ENCODE measurements at regions not wholly inside any gene's neighbourhood (a gene's known extent, or its start where the extent isn't known, plus 50 kb on each side); places are given as distances from the start of the nearest gene placed in this dataset.

DNA sequence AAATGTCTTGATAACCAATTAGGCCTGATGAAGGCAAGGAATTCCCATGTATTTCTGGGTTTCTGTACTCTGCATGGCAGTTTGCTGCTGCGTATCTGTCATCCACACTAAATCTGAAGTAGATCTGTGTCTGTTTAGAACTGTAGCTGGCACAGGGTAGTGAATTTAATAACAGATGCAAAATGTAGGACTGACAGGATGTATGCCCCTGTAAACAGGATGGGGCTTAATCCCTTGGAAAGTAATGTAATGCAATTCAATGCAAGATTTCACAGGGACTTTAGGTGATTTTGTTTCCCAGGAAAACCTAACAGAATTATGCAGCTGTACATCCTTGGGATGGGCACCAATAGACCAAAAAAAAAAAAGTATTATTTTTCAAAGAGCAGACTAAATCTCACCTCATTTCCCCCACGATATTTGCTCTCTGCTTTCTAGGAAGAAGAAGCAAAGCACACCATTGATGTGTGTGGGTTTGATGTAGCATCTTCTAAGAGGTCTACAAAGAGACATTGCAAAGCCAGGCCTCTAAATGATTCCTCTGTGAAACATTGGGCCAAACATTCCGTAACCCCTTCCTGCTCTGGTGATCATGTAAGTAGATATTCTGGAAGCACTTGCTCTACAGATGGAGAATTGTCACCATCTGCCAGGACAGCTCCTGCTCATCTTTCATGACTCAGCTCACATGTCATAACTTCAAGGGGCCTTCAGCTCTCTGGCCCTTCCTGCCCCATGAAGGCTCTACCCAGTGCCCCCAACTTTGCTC, 464.3 kb upstream of the RGMA start:
- DNase-seq (ENCODE audit: low read depth): no peak

GRCh38 chr15:93543093-93543492, 454.1 kb upstream of the RGMA start:
- DNase-seq (ENCODE audit: low read depth): no peak

DNA sequence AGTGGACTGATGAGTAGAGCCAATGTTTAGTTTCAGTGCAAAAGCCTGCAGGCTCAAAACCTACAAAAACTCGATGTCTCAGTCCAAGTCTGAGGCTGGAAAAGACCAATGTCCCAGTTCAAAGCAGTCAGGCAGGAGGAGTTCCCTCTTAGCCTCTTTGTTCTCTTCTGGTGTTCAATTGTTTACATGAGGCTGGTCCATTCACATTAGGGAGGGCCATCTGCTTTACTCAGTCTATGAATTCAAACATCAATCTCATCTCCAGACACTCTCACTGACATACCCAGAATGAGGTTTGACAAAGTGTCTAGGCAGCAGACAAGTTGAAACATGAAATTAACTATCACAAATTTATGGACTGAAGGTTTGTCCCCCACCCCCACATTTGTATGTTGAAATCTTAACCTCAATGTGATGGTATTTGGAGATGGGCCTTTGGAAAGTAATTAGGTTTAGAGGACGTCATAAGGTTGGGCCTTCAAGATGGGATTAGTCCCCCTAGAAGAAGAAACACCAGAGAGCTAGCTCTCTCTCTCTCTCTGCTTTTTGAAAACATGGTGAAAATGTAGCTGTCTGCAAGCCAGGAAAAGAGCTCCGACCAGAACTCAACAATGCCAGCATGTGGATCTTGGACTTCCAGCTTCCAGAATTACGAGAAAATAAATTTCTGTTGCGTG, 438.5 kb upstream of the RGMA start:
- DNase-seq (ENCODE audit: low read depth): no peak

- DNase-seq (ENCODE audit: low read depth): no peak
Observed at GRCh38 chr15:93524432-93524831, 435.4 kb upstream of the RGMA start.

GRCh38 chr15:93523481-93523880, 434.5 kb upstream of the RGMA start:
- no peak for DNase-seq (ENCODE audit: low read depth)

DNA sequence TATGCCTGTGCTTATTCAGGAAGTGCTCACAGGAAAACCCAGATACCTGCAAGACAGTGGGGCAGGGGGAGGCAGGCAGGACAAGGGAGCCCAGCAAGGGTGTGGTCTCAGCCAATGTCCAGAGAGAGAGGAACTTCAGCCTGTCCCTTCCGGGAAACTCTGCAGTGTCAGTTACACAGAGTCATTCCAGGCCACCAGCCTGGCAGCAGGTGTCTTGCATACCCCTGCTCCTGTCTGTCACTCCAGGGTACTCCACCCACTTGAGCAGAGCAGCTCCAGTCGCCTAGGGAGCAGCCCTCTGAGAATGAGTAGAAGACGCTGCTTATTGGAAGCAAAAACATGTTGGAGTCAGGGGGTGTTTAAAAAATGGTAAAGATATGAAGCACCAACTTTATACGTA, 431.2 kb upstream of the RGMA start:
- no peak for DNase-seq (ENCODE audit: low read depth)

DNA sequence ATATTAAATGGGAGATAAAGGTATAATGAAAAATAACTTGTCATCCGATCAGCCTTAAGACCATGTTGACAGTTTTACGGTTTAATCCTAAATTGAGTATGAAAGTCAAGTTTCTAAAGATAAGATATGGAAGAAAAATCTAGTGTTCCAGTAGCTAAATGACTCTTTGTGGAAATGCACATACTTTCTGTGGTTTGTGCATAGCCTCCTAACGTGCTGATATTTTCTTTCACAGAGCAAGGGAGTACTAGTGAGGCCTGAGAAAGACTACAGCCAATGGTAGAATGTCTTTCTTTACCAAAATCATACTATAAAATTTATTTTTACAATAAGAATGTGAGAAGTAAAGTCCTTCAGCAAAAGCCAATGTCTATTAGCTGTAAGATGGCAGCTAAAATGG, 430.6 kb upstream of the RGMA start:
- no peak for DNase-seq (ENCODE audit: low read depth)

- DNase-seq (ENCODE audit: low read depth): no peak
Observed at GRCh38 chr15:93517176-93517575, 428.2 kb upstream of the RGMA start.

GRCh38 chr15:93515256-93516051, 426.4 kb upstream of the RGMA start:
- no peak for DNase-seq (ENCODE audit: low read depth)

DNA sequence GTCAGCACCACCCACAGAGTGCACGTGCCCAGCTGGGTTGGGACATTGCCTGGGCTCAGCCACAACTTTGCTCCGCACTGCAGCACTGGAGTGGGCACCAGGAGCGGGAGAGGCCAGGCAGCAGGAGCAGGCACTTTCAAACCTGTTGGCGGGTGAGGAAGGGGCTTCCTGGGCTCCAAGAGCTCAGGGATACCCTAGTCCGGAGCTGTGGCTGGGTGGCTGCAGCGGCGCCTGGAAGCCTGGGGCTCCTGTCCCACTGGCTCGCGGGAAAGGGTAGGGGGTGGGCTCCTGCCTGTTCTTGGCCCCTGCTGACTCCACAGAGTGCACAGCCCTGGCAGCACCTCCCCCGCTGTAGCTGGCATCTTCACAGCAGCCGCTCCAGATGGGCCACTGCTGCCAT, 417.6 kb upstream of the RGMA start:
- DNase-seq (ENCODE audit: low read depth): no peak

DNA sequence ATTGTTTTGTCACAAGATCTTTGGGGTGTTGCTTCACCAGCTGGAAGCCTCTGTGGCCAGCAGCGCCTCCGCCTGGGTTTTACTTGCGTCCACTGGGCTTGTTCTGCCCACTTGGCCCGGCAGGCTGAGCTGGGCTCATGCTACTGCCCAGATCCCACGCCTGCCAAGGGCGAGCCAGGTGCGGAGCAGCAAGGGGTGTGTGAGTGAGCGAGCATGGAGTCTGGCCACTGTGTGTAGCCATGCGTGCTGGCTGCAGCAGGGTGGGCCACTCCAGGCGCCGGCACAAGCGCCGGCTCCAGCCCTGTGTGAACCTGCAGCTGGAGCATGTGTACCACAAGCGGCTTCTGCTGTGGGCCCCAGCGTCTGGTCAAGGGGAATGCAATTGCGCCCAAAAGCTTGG, 416.5 kb upstream of the RGMA start:
- no peak for DNase-seq (ENCODE audit: low read depth)

GRCh38 chr15:93501946-93502345, 412.9 kb upstream of the RGMA start:
- no peak for DNase-seq (ENCODE audit: low read depth)

DNA sequence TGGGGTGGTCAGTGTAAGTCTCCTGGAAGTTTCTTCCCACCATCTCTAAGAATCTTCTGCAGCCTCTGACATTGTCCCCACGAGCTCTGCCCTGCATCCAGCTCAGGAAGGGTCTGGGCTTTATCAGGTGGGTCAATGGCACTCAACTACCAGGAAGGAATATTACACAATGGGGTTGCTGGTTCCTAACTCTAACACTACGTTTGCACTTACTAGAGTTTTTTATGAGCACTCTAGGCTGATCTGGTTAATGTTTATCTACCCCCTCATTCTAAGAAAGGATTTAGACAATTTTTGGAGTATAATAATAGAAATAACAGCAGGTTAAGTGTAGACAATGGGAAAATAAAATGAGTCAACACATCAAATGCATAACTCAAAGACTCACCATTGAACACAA, 411.1 kb upstream of the RGMA start:
- no peak for DNase-seq (ENCODE audit: low read depth)

DNA sequence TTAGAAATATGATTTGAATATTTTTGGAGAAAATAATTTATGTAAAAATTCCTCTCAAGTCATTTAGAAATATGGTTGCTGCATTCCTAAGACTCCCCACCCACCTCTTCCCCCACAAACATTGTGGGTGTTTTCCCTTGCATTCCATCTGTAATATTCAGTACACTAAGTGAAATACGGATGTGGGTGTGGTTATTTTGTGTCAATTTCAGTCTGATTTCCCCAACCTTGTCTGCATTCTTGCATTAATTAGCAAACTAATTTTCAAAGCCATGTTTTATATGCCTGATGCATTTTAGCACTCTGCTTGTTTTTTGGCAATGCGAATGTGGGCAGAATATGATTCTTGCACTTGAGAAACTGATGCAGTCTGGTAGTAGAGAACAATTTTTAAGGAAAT, 408.3 kb upstream of the RGMA start:
- DNase-seq (ENCODE audit: low read depth): no peak

GRCh38 chr15:93496888-93497287, 407.9 kb upstream of the RGMA start:
- no peak for DNase-seq (ENCODE audit: low read depth)

DNA sequence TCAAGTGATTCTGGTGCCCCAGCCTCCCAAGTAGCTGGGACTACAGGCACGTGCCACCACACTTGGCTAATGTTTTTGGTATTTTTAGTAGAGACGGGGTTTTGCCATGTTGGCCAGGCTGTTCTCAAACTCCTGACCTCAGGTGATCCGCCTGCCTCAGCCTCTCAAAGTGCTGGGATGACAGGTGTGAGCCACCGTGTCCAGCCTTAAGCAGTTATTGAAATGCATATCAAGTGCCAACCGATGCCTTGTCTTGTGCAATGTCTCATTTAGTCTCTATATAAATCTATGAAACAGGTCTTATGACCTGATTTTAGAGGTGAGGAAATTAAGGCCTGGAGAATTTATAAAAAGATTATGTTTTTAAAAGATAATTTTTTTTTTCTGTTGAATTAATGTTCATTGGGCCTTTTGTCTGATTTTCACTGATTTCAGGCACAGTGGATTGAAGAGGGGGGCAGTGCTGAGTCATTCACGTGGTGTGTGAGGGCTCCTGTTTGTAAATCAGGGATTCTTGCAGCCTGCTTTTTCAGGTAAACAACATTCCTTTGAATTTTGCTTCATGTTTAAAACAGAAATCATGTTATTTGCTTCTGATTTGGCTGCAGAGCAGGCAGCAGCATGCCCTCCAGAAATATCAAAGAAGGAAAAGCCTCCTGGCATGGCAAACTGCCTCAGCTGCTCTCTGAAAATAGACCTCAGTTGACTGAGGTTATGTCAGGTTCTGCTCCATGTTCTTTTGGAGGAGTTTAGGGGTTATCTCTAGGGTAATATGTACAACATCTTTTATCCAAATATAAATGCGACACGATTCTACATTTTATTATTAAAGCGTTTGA, 407.0 kb upstream of the RGMA start:
- no peak for DNase-seq (ENCODE audit: low read depth)

GRCh38 chr15:93493172-93493571, 404.2 kb upstream of the RGMA start:
- no peak for DNase-seq (ENCODE audit: low read depth)

DNA sequence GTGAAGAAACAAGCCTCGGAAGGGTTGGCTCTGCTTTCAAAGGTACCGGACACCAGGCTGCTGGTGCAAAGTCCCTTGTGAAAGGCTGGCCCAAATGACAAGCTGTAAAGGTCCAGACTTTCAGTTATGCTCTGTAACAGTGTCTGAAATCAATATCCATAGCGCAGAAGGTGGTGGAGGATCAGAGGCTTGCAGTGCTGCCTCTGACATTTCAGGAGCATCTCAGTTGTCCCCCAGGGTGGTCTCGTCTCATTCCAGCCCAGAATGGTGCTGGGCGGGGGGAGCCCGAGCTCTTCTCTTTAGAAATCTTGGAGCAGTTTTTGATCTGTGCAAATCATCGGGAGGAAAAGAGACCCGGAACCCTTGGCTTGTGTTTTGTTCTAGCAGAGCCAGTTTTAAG, 402.3 kb upstream of the RGMA start:
- DNase-seq (ENCODE audit: low read depth): no peak

DNA sequence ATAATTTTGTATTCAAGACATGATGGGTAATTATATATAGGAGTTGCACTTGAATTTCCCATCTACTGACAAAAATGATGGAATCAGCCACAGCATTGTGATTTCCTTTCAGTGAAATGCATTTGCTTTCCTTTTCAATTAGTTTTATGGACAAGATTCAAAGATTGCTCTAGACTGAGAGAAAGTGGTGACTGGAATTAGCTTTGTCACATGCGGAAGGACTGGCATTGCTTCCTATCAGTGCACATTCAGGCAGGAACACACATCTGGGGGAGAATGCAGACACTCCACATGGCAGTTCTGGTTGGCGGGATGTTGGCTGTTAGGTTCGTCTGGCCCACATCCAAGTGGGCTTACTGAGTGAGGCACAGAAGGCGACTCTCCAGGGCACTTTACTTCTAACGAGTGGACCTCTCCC, 399.3 kb upstream of the RGMA start:
- DNase-seq (ENCODE audit: low read depth): no peak

DNA sequence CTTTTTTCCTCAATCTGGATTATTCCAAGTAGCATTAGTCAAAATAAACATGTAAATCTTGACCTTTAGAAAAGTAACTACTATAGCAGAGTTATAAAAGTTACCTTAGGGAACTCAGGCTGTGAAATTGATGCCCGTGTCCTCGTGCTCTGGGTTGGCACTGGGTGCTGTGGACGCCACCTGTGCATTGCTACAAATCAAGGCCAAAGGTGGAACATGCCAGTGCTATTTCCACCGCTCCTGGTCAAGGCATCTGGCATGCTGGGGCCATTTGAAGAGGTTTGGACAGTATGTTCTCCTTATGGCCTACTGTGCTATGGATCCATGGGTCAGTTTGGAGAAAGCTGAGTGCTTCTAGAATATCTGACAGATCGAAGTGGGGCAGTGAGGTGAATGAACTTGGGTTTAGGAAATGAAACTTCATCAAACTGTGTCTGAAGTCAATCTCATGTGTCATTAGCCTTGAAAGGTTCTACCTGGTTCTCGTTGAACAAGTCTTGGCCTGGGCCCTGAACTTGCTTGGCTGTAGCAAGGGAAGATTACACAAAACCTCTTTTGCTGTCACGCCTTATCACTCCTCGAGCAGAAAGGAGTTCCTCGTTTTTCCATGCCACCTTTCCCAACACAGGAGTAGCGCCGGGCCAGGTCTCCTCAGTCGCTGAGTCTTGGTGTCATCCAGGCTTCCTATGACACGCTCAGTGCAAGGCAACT, 397.6 kb upstream of the RGMA start:
- DNase-seq (ENCODE audit: low read depth): no peak
